Colonic mucosa (tissue), 4 donors: ENCODE measurements at regions not wholly inside any gene's neighbourhood (a gene's known extent, or its start where the extent isn't known, plus 50 kb on each side); places are given as distances from the start of the nearest gene placed in this dataset.

Source experiments
- DNase-seq: peaks from one replicate; pipeline ENCODE4 v3.0.0-alpha.2; 2020
- H3K27ac ChIP-seq: fragments of 200-600 bp; one replicate; pipeline ENCODE4 v1.8.0; 2021
- H3K27me3 ChIP-seq: fragments of 200-600 bp; one replicate; pipeline ENCODE4 v1.8.0; 2021
- H3K36me3 ChIP-seq: fragments of 200-600 bp; one replicate; pipeline ENCODE4 v1.8.0; 2021
- H3K4me1 ChIP-seq: fragments of 200-600 bp; one replicate; pipeline ENCODE4 v1.8.0; 2021; ENCODE audit warnings: mild to moderate bottlenecking
- H3K4me3 ChIP-seq: fragments of 200-600 bp; one replicate; pipeline ENCODE4 v1.8.0; 2021
- H3K9ac ChIP-seq, 2 donors: one replicate each; pipeline ENCODE4 v1.7.0; 2013; ENCODE audit warnings: control low read depth in 2 of 2, low read depth in 2 of 2, low read length in 2 of 2
- H3K9me3 ChIP-seq: fragments of 200-600 bp; one replicate; pipeline ENCODE4 v1.8.0; 2021
- intact Hi-C: fragments of 100-400 bp; cut with DNase I; formaldehyde crosslinking; loops from one replicate; pipeline ENCODE4 v1.14.1; 2022
- TF ChIP-seq, protein P1 (sequence below): fragments of 200-600 bp; IDR thresholded peaks from one replicate; pipeline ENCODE4 v1.8.0; 2022; ENCODE audit warnings: antibody characterized with exemption, mild to moderate bottlenecking
- donor health status: healthy.
- donor health status: DM: no; HTN: no; CAD: no.
- donor health status: DM: no; HTN: no; CAD: no.

DNA sequence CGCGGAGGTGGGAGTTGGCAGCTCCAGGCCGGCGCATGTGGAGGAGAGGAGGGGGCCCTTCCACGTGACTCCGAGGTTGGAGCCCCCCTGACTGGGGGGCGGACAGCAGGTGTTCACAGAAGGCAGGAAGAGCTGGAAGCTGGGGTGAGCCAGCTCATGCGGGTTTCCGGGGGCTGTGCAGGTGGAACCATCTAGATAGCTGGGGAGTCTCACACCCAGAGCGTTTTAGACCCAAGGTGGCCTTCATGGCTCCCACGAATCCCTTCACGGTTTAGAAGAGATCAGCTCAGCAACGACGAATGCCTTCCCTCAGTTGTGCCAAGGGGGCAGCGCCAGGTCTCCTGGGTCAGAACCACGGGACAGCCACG is 740.5 kb upstream of the SALL3 start:
- Histone ChIP-seq H3K4me3 (no peak overlapping the region), H3K27me3 (no peaks in the 10 kb centered on the region), H3K27ac (no peak overlapping the region), H3K36me3 (no peaks in the 10 kb centered on the region), H3K4me1 (no peaks in the 10 kb centered on the region), H3K9ac (no peak overlapping the region), H3K9me3 (no peaks in the 10 kb centered on the region)
- intact Hi-C loops: no loop called here
- TF ChIP-seq, protein P1, sequence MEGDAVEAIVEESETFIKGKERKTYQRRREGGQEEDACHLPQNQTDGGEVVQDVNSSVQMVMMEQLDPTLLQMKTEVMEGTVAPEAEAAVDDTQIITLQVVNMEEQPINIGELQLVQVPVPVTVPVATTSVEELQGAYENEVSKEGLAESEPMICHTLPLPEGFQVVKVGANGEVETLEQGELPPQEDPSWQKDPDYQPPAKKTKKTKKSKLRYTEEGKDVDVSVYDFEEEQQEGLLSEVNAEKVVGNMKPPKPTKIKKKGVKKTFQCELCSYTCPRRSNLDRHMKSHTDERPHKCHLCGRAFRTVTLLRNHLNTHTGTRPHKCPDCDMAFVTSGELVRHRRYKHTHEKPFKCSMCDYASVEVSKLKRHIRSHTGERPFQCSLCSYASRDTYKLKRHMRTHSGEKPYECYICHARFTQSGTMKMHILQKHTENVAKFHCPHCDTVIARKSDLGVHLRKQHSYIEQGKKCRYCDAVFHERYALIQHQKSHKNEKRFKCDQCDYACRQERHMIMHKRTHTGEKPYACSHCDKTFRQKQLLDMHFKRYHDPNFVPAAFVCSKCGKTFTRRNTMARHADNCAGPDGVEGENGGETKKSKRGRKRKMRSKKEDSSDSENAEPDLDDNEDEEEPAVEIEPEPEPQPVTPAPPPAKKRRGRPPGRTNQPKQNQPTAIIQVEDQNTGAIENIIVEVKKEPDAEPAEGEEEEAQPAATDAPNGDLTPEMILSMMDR: no peak
- no peak for DNase-seq

DNA sequence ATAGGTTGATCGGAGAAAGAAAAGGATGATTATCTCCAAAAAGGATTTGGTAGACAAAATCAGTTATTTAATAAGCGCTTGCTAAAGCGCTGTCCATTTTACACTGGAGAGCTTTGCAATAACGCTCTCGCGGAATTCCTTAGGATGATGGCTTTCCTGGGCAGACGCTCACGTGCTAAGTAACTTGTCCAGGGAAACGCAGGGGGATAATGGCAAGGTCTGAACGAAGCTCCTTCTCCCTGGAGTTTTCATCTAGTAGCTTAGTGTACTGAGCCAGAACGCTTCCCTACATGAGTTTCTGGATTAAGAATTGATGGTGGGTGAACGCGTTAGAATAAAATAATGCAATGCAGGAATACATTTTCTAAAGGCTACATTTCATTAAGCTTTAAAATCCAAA is 739.5 kb upstream of the SALL3 start:
- H3K9me3 ChIP-seq: no peaks in the 10 kb centered on the region
- no peaks in the 10 kb centered on the region for H3K36me3 ChIP-seq
- H3K27ac ChIP-seq: no peak overlapping the region
- H3K4me1 ChIP-seq: no peaks in the 10 kb centered on the region
- TF ChIP-seq, protein P1: no peak
- H3K4me3 ChIP-seq: no peak overlapping the region
- H3K9ac ChIP-seq: no peak overlapping the region
- intact Hi-C loops: no loop called here
- no peaks in the 10 kb centered on the region for H3K27me3 ChIP-seq
- no peak for DNase-seq

DNA sequence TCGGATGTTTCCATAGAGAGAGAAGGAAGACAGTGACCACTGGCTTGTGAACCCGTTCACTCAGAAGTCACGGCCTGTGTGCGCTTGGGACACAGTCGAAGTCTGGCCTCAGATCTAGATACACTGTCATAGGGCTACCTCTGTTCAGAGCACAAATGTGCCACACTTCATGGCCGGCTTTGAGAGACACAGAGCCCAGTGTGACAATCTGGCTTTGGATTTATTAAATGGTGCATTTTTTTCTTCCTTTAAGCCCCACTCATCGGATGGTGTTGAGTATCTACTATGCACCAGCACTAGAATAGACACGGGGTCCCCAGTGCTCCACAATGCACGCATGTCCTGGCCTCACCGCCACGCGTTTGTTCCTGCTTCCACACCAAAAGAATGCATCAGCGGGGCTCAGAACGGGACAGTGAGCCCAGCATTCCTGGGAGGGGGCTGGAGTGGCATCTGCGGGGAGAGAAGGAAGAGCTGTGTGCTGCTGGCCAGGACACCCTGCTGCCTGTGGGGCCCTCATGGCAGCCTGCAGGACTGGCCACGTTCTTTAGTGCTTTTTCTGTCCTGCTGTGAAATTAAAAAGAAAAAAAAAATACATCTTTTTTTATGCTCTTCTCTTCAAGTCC is 738.9 kb upstream of the SALL3 start:
- TF ChIP-seq, protein P1: no peak
- intact Hi-C loops: no loop called here
- no peak for DNase-seq
- Histone ChIP-seq H3K27me3 (no peaks in the 10 kb centered on the region), H3K4me3 (no peak overlapping the region), H3K27ac (no peak overlapping the region), H3K4me1 (no peaks in the 10 kb centered on the region), H3K36me3 (no peaks in the 10 kb centered on the region), H3K9ac (no peak overlapping the region), H3K9me3 (no peaks in the 10 kb centered on the region)

- no peak overlapping the region for H3K4me3 ChIP-seq
- no peaks in the 10 kb centered on the region for H3K9me3 ChIP-seq
- no peak for DNase-seq
- no peaks in the 10 kb centered on the region for H3K27me3 ChIP-seq
- no peaks in the 10 kb centered on the region for H3K36me3 ChIP-seq
- intact Hi-C loops: no loop called here
- H3K4me1 ChIP-seq: no peaks in the 10 kb centered on the region
- H3K27ac ChIP-seq: no peak overlapping the region
- TF ChIP-seq, protein P1: no peak
- no peak overlapping the region for H3K9ac ChIP-seq
These were observed 737.9 kb upstream of the SALL3 start for GRCh38 chr18:78241535-78242253.

GRCh38 chr18:78242254-78242643 is 737.4 kb upstream of the SALL3 start:
- Histone ChIP-seq H3K9me3 (no peaks in the 10 kb centered on the region), H3K4me3 (no peak overlapping the region), H3K9ac (no peak overlapping the region), H3K27me3 (no peaks in the 10 kb centered on the region), H3K36me3 (no peaks in the 10 kb centered on the region), H3K4me1 (no peaks in the 10 kb centered on the region), H3K27ac (no peak overlapping the region)
- TF ChIP-seq, protein P1: no peak
- intact Hi-C loops: no loop called here
- peak; percentile 27 for DNase-seq
